Suprapubic skin (tissue), 4 donors: ENCODE measurements at regions not wholly inside any gene's neighbourhood (a gene's known extent, or its start where the extent isn't known, plus 50 kb on each side); places are given as distances from the start of the nearest gene placed in this dataset.

ENCODE experiments used
- DNase-seq, 2 donors: peaks; one replicate each; pipeline ENCODE4 v3.0.0-alpha.2; 2019; ENCODE audit warnings: low spot score in 2 of 2
- H3K27ac ChIP-seq: fragments of 200-600 bp; sonication (generic); one replicate; pipeline ENCODE4 v1.5.1; 2019
- H3K27me3 ChIP-seq: fragments of 200-600 bp; sonication (generic); one replicate; pipeline ENCODE4 v1.5.1; 2019
- H3K36me3 ChIP-seq: fragments of 200-600 bp; sonication (generic); one replicate; pipeline ENCODE4 v1.5.1; 2019
- H3K4me1 ChIP-seq: fragments of 200-600 bp; sonication (generic); one replicate; pipeline ENCODE4 v1.5.1; 2019
- H3K4me3 ChIP-seq: fragments of 200-600 bp; sonication (generic); one replicate; pipeline ENCODE4 v1.5.1; 2019; ENCODE audit warnings: mild to moderate bottlenecking
- H3K9me3 ChIP-seq: fragments of 200-600 bp; sonication (generic); one replicate; pipeline ENCODE4 v1.5.1; 2019
- CTCF ChIP-seq, 2 donors: fragments of 200-600 bp in 1 of 2; fragments of 450-650 bp in 1 of 2; sonication (generic) in 1 of 2; IDR thresholded peaks; one replicate each; pipeline ENCODE4 v1.5.1; 2016 to 2019; ENCODE audit warnings: antibody characterized with exemption in 2 of 2, mild to moderate bottlenecking in 1 of 2, moderate library complexity in 1 of 2
- EP300 ChIP-seq: sonication (generic); formaldehyde crosslinking; IDR thresholded peaks from one replicate; pipeline ENCODE4 v1.6.1; 2017; ENCODE audit warnings: antibody characterized with exemption
- POLR2A ChIP-seq, 2 donors: fragments of 450-650 bp; IDR thresholded peaks; one replicate each; pipeline ENCODE4 v1.6.1; 2017; ENCODE audit warnings: antibody characterized with exemption in 2 of 2, mild to moderate bottlenecking in 2 of 2, moderate library complexity in 2 of 2
- POLR2AphosphoS5 ChIP-seq, 3 donors: sonication (generic); formaldehyde crosslinking; IDR thresholded peaks; one replicate each; pipeline ENCODE4 v1.6.1; 2017; ENCODE audit warnings: antibody characterized with exemption in 3 of 3
- WGBS: methylation state at CpG from one replicate; pipeline ENCODE4 v1.1.5; 2018; 5-methylcytosine and 5-hydroxymethylcytosine counted together

GRCh38 chr6:148250975-148251685, 91.5 kb upstream of the SASH1 start:
- no peak for TF ChIP-seq POLR2A (IDR thresholded peaks at IDR 0.05)
- TF ChIP-seq CTCF (IDR thresholded peaks at IDR 0.05): peak; percentile 28 to 39
- TF ChIP-seq EP300: no peak
- TF ChIP-seq POLR2AphosphoS5 (IDR thresholded peaks at IDR 0.05): no peak
- no peak for DNase-seq
- Histone ChIP-seq H3K4me3 (no peak overlapping the region), H3K36me3 (no peaks in the 10 kb centered on the region), H3K9me3 (no peaks in the 10 kb centered on the region), H3K4me1 (peaks cover 6% of the 10 kb centered on the region), H3K27me3 (no peaks in the 10 kb centered on the region), H3K27ac (no peak overlapping the region)
- WGBS: 39% methylated on average over 4 of the region's 4 CpGs

- H3K27ac ChIP-seq: no peak overlapping the region
- no peak for TF ChIP-seq EP300
- TF ChIP-seq CTCF (IDR thresholded peaks at IDR 0.05): no peak
- TF ChIP-seq POLR2A (IDR thresholded peaks at IDR 0.05): no peak
- TF ChIP-seq POLR2AphosphoS5 (IDR thresholded peaks at IDR 0.05): no peak
- no peaks in the 10 kb centered on the region for H3K9me3 ChIP-seq
- no peak for DNase-seq
- 82% methylated on average over 7 of the region's 7 CpGs for WGBS
- no peaks in the 10 kb centered on the region for H3K27me3 ChIP-seq
- H3K4me1 ChIP-seq: peaks cover 6% of the 10 kb centered on the region
- no peak overlapping the region for H3K4me3 ChIP-seq
- no peaks in the 10 kb centered on the region for H3K36me3 ChIP-seq
Measured at GRCh38 chr6:148251891-148252290, 90.7 kb upstream of the SASH1 start.

- 74% methylated on average over 6 of the region's 6 CpGs for WGBS
- Histone ChIP-seq H3K4me3 (no peak overlapping the region), H3K27ac (no peak overlapping the region), H3K9me3 (no peaks in the 10 kb centered on the region), H3K27me3 (no peaks in the 10 kb centered on the region), H3K4me1 (peaks cover 15% of the 10 kb centered on the region), H3K36me3 (no peaks in the 10 kb centered on the region)
- no peak for TF ChIP-seq POLR2A (IDR thresholded peaks at IDR 0.05)
- no peak for TF ChIP-seq CTCF (IDR thresholded peaks at IDR 0.05)
- TF ChIP-seq EP300: no peak
- TF ChIP-seq POLR2AphosphoS5 (IDR thresholded peaks at IDR 0.05): no peak
- no peak for DNase-seq
Measured at GRCh38 chr6:148257810-148258209, 84.8 kb upstream of the SASH1 start.

- no peak overlapping the region for H3K4me3 ChIP-seq
- WGBS: 88% methylated on average over 5 of the region's 5 CpGs
- no peaks in the 10 kb centered on the region for H3K27me3 ChIP-seq
- no peaks in the 10 kb centered on the region for H3K36me3 ChIP-seq
- no peaks in the 10 kb centered on the region for H3K9me3 ChIP-seq
- H3K27ac ChIP-seq: no peak overlapping the region
- no peak for TF ChIP-seq CTCF (IDR thresholded peaks at IDR 0.05)
- TF ChIP-seq POLR2AphosphoS5 (IDR thresholded peaks at IDR 0.05): no peak
- TF ChIP-seq EP300: no peak
- TF ChIP-seq POLR2A (IDR thresholded peaks at IDR 0.05): no peak
- DNase-seq: no peak
- peaks cover 22% of the 10 kb centered on the region for H3K4me1 ChIP-seq
Measured at GRCh38 chr6:148258868-148259267, 83.8 kb upstream of the SASH1 start.

GRCh38 chr6:148261470-148261869, 81.2 kb upstream of the SASH1 start:
- DNase-seq: no peak
- peaks cover 32% of the 10 kb centered on the region for H3K4me1 ChIP-seq
- no peaks in the 10 kb centered on the region for H3K27me3 ChIP-seq
- no peaks in the 10 kb centered on the region for H3K9me3 ChIP-seq
- H3K27ac ChIP-seq: no peak overlapping the region
- H3K4me3 ChIP-seq: no peak overlapping the region
- no peak for TF ChIP-seq POLR2AphosphoS5 (IDR thresholded peaks at IDR 0.05)
- no peak for TF ChIP-seq CTCF (IDR thresholded peaks at IDR 0.05)
- TF ChIP-seq EP300: no peak
- no peak for TF ChIP-seq POLR2A (IDR thresholded peaks at IDR 0.05)
- H3K36me3 ChIP-seq: no peaks in the 10 kb centered on the region
- WGBS: 85% methylated on average over 6 of the region's 6 CpGs
